Stimulated activated naive CD4-positive, alpha-beta T cell (primary cell): ENCODE measurements at regions not wholly inside any gene's neighbourhood (a gene's known extent, or its start where the extent isn't known, plus 50 kb on each side); places are given as distances from the start of the nearest gene placed in this dataset.
"Not testable (repeated sequence)": the region's sequence is repeated elsewhere in the genome, so short reads cannot be mapped to it uniquely, and the experiment has no call there.

Experiments used
- DNase-seq, 6 experiments: peaks; one replicate each; lab custom pipeline; 2025; lab: John Stamatoyannopoulos, UW

- DNase-seq = no peak
Observed at GRCh38 chr13:81383444-81383843, 1042.5 kb upstream of the SPRY2 start.

- no peak for DNase-seq
Observed at GRCh38 chr13:81382246-81382645, 1041.3 kb upstream of the SPRY2 start.

- no peak for DNase-seq
Observed at GRCh38 chr13:81381560-81381959, 1040.6 kb upstream of the SPRY2 start.

DNA sequence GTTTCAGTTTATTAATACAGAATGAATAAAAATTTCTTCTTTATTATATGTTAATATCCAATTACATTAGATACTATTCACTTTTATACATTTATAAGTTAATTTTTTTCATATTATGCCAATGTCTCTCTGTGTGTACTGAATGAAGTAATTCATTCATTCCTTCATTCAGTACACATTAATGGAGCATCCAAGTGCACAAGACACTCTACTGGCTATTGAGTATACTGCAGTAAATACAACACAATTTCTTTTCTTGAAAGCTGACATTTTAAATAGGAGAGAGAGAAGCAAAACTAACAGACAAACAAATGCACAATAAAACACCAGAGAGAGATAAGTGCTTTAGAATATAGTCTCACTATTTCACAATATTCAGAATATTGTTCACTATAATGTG is 1038.3 kb upstream of the SPRY2 start:
- no peak for DNase-seq

DNA sequence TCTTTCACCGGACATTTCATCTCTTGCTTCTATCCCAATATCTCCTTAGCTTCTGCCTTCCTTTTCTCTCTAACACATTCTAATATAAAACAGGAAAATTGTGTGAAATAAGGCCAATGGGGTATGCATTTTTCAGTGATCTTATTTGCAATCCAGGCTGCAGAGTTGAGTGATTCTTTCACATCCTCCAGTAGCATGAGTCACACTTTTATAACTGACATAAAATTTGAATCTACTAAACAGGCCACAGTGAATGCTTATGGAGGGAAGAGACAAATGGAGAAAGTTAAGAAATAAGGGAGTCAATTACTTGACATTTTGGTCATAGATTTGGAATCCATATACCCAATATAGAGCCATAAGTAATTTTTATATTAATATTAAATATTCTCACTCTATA is 1037.0 kb upstream of the SPRY2 start:
- no peak for DNase-seq

- no peak for DNase-seq
Observed at GRCh38 chr13:81375709-81376108, 1034.8 kb upstream of the SPRY2 start.

DNA sequence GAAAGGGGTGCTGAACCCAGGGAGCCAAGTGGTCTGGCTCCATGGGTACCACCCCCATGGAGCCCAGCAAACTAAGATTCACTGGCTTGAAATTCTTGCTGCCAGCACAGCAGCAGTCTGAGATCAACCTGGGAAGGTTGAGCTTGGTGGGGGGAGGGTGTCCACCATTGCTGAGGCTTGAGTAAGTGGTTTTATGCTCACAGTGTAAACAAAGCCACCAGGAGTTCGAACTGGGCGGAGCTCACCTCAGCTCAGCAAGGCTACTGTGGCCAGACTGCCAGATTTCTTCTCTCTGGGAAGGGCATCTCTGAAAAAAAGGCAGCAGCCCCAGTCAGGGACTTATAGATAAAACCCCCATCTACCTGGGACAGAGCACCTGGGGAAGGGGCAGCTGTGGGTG is 1021.8 kb upstream of the SPRY2 start:
- not testable (repeated sequence) for DNase-seq

GRCh38 chr13:81350056-81350455 is 1009.1 kb upstream of the SPRY2 start:
- DNase-seq = no peak

DNA sequence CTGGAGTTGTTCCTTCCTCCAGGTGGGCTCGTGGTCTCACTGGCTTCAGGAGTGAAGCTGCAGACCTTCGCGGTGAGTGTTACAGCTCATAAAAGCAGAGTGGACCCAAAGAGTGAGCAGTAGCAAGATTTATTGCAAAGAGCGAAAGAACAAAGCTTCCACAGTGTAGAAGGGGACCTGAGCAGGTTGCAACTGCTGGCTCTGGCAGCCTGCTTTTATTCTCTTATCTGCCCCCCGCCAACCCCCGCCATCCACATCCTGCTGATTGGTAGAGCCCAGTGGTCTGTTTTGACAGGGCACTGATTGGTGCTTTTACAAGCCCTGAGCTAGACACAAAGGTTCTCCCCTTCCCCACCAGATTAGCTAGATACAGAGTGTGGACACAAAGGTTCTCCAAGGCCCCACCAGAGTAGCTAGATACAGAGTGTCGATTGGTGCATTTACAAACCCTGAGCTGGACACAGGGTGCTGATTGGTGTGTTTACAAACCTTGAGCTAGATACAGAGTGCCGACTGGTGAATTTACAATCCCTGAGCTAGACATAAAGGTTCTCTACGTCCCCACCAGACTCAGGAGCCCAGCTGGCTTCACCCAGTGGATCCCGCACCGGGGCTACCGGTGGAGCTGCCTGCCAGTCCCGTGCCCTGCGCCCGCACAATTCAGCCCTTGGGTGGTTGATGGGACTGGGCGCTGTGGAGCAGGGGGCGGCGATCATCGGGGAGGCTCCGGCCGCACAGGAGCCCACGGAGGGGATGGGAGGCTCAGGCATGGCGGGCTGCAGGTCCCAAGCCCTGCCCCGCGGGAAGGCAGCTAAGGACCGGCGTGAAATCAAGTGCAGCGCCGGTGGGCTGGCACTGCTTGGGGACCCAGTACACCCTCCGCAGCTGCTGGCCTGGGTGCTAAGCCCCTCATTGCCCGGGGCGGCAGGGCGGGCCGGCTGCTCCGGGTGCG is 999.5 kb upstream of the SPRY2 start:
- DNase-seq = not testable (repeated sequence)

- not testable (repeated sequence) for DNase-seq
Observed at GRCh38 chr13:81339666-81340065, 998.7 kb upstream of the SPRY2 start.

DNA sequence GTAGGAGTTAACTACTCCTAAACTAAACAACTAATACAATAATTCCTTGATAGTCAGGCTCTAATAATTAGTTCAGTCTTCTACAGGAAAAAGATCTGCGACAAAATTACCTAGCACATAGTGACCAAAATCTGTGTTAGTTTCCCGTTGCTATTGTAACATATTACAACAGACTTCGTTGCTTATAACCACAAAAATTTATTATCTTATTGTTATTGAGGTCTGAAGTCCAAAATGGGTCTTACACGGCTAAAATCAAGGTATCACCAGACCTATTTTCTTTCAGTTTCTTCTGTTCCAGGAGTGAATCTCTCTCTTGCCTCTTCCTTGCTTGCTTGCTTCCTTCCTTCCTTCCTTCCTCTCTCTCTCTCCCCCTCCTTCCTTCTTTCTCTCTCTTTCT is 993.6 kb upstream of the SPRY2 start:
- no peak for DNase-seq

GRCh38 chr13:81326913-81327312 is 986.0 kb upstream of the SPRY2 start:
- no peak for DNase-seq

DNA sequence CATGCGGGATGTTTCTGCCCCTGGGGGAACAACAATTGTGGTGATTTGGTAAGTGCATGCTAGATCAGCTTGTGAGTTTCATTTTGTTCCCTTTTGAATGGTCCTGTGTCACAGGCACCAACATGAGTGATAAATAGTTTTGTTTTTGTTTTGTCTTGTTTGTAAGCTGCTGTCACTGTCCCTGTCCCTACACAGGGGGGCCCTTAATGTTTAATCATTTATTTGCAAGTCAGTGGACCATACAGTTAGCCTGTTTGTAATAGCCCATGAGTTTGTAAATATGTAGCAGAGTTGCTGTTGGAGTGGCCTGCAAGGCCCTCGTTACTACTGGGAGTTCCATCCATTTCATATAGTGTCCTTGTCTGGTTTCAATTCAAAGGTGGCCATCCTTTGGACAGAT is 979.6 kb upstream of the SPRY2 start:
- DNase-seq = no peak

DNA sequence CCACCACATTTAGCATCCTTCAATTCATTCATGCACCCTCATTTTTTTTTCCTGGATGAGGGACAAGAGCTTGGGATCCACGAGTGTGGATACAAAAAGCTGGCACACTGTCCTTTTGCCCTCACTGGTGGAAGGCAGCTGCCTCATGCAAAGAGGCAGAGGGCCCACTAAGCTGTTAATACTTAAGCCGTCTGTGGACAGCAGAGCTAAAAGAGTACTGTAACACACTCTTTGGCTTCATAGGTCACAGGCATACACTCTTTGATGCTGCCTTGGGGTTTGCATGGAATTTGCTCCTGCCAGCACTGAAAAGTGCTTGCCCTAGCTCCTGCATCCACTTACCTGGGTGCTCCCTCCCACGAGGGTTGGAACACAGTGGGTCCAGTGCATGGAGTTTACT is 978.4 kb upstream of the SPRY2 start:
- no peak for DNase-seq

DNA sequence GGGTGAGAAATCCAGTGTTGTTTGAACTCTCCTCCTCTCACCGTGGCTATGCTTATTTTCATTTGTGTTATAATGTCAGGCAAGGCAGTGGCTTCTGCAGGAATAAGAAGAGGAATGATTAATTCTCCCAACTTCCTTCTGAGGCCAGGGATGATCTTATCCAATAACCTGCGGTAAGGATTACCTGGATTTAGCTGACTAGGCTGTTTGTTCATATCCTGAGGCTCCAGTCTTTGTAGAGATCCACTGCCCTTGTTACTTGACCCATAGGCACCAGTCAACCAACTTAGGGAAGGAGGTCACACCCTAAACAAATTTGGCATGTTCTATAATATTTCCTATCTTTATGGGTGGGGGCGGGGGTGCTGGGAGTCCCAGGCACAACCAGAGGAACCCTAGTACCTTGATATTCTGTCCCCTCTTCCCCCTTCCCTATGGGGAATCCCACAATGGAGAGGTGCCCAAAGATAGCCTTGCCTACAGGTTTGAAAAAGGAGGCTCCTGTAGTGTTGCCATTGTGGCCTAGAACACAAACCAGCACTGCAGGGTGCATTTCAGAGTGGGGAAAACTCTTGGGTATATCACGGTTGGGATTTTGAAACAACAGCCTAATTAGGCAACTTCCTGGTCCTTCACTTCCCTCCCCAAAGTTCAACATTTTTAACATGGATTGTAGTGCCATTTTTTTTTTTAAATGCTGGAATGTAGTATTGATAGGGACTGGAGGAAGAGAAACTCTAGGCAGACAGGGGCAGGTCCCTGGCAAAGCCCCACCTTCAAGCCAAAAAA is 977.5 kb upstream of the SPRY2 start:
- DNase-seq = no peak

- no peak for DNase-seq
Observed at GRCh38 chr13:81314461-81314860, 973.5 kb upstream of the SPRY2 start.

DNA sequence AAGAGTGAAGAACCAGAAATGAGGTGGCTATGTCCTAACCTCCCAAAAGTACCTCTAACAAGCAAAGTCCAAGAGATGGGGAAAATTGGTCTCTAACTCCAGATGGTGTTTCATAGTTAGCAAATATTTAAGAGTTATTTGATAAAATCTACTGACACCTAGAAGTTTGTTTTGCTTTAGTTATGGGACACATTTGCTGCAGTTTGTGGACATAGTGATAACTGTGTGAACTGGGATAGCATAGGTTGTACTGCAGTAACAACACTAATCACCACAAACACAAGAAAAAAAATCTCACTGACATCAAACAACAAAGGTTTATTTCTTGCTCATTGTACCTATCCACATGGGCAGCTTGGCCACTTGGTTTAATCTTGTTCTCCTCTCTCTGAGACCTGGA is 965.0 kb upstream of the SPRY2 start:
- no peak for DNase-seq

DNA sequence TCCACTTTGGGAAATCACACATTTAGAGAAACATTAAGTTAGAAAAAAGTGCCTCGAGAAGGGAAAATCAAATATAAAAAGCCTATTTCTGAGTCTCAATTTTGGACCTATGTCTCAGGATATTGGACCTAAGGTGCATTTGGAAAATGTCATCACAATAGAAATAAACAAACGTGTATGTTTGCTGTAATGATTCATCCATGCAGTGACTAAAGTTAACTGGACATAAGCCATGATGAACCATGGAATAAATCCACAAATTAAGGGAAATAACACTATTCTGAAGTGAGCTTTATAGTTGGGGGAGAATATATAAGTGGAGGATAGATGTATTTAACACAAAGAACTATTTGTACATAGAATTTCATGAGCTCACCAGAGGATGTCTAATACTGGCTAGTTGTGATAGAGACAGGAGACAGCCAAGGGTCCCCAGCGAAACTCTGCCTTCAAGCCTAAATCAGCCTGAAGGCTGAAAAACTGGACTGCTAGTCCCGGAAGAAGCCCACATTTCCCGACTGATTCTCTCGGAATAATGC is 963.3 kb upstream of the SPRY2 start:
- no peak for DNase-seq

GRCh38 chr13:81302677-81303076 is 961.8 kb upstream of the SPRY2 start:
- no peak for DNase-seq

- no peak for DNase-seq
Observed at GRCh38 chr13:81302125-81302524, 961.2 kb upstream of the SPRY2 start.

DNA sequence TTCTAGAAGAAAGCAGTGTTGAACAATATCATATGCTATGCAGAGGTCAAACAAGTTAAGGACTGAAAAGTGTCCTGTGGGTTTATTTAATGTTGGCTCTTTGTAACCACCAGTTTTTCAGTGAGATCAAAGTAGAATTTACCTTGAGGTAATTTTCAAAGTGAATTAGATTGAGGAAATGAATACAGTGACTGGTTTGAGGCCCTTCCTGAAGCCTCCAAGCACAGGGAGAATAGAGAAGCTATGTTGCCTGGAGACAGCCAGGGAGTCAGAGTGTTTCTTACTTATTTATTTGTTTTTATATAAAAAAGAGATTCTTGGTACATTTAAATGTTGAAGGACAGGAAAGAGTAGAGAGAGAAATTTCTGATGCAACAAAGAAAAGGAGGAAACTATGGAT is 954.3 kb upstream of the SPRY2 start:
- DNase-seq = no peak

DNA sequence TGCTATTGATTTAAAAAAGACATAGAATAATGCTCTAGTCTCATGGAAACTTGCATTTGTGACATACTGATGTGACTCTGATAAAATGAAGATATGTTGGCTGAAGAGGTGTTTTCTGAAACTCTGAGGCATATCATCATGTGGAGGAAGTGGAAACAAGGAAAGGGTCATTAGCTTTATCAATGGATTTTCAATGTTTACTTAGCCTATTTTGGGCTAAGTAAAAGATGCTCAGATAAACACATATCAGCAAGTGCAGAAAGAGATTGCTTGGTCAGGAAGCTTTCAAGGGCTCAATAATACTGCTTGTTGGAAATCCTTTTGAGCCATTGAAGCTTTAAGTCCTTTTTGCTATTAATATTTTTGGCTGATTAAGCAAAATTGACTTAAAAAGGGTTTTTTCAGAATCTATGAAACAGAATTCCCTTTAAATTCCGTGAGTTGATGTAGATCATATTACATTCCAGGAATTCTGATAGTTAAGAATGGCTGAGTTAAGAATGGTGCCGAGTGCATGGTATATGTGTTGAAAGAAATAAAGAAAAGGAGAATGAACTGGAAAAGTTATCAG is 952.8 kb upstream of the SPRY2 start:
- no peak for DNase-seq

DNA sequence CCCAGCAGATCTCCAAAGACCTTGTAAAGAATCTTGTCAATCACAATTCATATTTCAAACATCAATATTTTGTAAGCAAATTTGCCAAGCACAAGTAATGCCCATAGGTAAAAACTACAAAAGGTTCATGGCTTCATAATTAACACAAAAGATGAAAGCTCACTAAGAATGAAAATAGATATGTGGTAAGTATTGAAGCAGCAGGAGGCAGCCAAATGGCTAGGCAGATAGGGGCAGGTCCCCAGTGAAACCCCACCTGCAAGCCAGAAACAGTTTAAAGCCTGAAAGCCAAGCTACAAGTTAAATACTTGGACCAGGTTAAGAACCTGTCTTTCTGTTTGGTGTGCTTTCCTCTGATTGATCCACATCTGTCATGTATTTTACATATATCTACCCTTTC is 942.6 kb upstream of the SPRY2 start:
- DNase-seq = no peak
